ENCODE measurements at regions not wholly inside any gene's neighbourhood (a gene's known extent, or its start where the extent isn't known, plus 50 kb on each side); places are given as distances from the start of the nearest gene placed in this dataset.

- TF ChIP-seq EZH2 (IDR thresholded peaks at IDR 0.05; ENCODE audit: borderline replicate concordance, low read depth, low read length, poor library complexity, severe bottlenecking) (no peak), CTCF (conservative IDR thresholded peaks at IDR 0.05; ENCODE audit: low read depth, low read length) (no peak)
Measured at GRCh38 chr1:117757668-117758067, 151.8 kb downstream of the TENT5C start.
